Prostate gland (tissue), 2 donors: ENCODE measurements at regions not wholly inside any gene's neighbourhood (a gene's known extent, or its start where the extent isn't known, plus 50 kb on each side); places are given as distances from the start of the nearest gene placed in this dataset.
"Not testable (repeated sequence)": the region's sequence is repeated elsewhere in the genome, so short reads cannot be mapped to it uniquely, and the experiment has no call there.

Experiments
- DNase-seq: peaks from one replicate; pipeline ENCODE4 v3.0.0-alpha.2; 2019; ENCODE audit warnings: low spot score
- H3K27ac ChIP-seq, 2 donors: fragments of 200-600 bp; sonication (generic); 2 replicates each; pipeline ENCODE4 v1.5.1; 2017 to 2019
- H3K27me3 ChIP-seq: fragments of 200-600 bp; sonication (generic); replicated peaks from 2 replicates; pipeline ENCODE4 v1.5.1; 2019; ENCODE audit not compliant: insufficient read depth
- H3K36me3 ChIP-seq, 2 donors: fragments of 200-600 bp; sonication (generic); 1 replicate in 1 of 2; 2 replicates in 1 of 2; pipeline versions ENCODE4 v1.5.1 to v1.8.1; 2017 to 2019
- H3K4me1 ChIP-seq: fragments of 200-600 bp; sonication (generic); replicated peaks from 2 replicates; pipeline ENCODE4 v1.5.1; 2019
- H3K4me3 ChIP-seq, 2 donors: fragments of 200-600 bp; sonication (generic); 2 replicates each; pipeline ENCODE4 v1.5.1; 2017 to 2019
- H3K9me3 ChIP-seq: fragments of 200-600 bp; sonication (generic); 2 replicates; pipeline ENCODE4 v1.5.1; 2017
- POLR2A ChIP-seq: fragments of 450-650 bp; IDR thresholded peaks from one replicate; pipeline ENCODE4 v1.6.1; 2016; ENCODE audit warnings: antibody characterized with exemption, mild to moderate bottlenecking
- POLR2AphosphoS5 ChIP-seq: sonication (generic); formaldehyde crosslinking; IDR thresholded peaks from one replicate; pipeline ENCODE4 v1.6.1; 2017; ENCODE audit warnings: antibody characterized with exemption
- WGBS: methylation state at CpG from one replicate; pipeline ENCODE4 v1.1.5; 2018; 5-methylcytosine and 5-hydroxymethylcytosine counted together
- intact Hi-C: fragments of 100-400 bp; cut with DNase I; formaldehyde crosslinking; loops from one replicate; pipeline ENCODE4 v1.14.2; 2022
- TF ChIP-seq, protein P1 (sequence below), 4 experiments: fragments of 200-600 bp in 2 of 4; fragments of 450-650 bp in 2 of 4; sonication (generic) in 2 of 4; IDR thresholded peaks; 1 replicate in 3 of 4; 2 replicates in 1 of 4; pipeline ENCODE4 v1.5.1; 2016 to 2019; ENCODE audit warnings: antibody characterized with exemption in 4 of 4, mild to moderate bottlenecking in 2 of 4, moderate library complexity in 2 of 4

GRCh38 chr4:155450676-155451075 is 73.9 kb upstream of the MAP9 start:
- Histone ChIP-seq H3K4me3 (no peak overlapping the region), H3K27me3 (no peaks in the 10 kb centered on the region), H3K27ac (no peak overlapping the region), H3K4me1 (no peaks in the 10 kb centered on the region), H3K9me3 (no peaks in the 10 kb centered on the region), H3K36me3 (no peaks in the 10 kb centered on the region)
- no peak for DNase-seq
- intact Hi-C loops = no loop called here
- TF ChIP-seq, protein P1, sequence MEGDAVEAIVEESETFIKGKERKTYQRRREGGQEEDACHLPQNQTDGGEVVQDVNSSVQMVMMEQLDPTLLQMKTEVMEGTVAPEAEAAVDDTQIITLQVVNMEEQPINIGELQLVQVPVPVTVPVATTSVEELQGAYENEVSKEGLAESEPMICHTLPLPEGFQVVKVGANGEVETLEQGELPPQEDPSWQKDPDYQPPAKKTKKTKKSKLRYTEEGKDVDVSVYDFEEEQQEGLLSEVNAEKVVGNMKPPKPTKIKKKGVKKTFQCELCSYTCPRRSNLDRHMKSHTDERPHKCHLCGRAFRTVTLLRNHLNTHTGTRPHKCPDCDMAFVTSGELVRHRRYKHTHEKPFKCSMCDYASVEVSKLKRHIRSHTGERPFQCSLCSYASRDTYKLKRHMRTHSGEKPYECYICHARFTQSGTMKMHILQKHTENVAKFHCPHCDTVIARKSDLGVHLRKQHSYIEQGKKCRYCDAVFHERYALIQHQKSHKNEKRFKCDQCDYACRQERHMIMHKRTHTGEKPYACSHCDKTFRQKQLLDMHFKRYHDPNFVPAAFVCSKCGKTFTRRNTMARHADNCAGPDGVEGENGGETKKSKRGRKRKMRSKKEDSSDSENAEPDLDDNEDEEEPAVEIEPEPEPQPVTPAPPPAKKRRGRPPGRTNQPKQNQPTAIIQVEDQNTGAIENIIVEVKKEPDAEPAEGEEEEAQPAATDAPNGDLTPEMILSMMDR (IDR thresholded peaks at IDR 0.05) = no peak
- no peak for TF ChIP-seq POLR2AphosphoS5
- TF ChIP-seq POLR2A = no peak
- WGBS = 95% methylated on average over 2 of the region's 2 CpGs

DNA sequence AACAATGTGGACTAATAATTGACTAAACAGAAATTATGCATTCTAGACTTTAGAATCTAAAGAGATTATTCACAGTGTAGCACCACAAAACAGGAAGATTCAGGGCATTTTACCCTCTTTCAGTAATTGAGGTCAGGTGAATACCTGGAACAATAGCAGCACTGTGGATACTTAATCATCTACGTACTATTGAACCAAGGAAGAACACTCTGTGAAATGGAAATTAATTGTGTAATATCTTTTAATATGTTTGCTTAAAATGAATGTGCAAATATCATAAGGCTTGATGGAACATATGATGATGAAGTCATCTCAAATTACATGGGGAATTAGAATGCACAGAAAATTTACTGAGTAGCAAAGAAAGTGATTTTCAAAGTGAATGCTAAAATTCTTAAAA is 68.5 kb upstream of the MAP9 start:
- 67% methylated on average over 1 of the region's 1 CpG for WGBS
- Histone ChIP-seq H3K4me3 (no peak overlapping the region), H3K27me3 (no peaks in the 10 kb centered on the region), H3K9me3 (no peaks in the 10 kb centered on the region), H3K27ac (peak overlapping the region; percentile 41 to 75), H3K36me3 (no peaks in the 10 kb centered on the region), H3K4me1 (no peaks in the 10 kb centered on the region)
- DNase-seq = no peak
- peak; percentile 85 for TF ChIP-seq POLR2AphosphoS5
- no peak for TF ChIP-seq POLR2A
- intact Hi-C loops = loop anchor here (10.0 kb wide), 2 partner anchors 79 to 249 kb away; no protein-coding TSS in a partner anchor

DNA sequence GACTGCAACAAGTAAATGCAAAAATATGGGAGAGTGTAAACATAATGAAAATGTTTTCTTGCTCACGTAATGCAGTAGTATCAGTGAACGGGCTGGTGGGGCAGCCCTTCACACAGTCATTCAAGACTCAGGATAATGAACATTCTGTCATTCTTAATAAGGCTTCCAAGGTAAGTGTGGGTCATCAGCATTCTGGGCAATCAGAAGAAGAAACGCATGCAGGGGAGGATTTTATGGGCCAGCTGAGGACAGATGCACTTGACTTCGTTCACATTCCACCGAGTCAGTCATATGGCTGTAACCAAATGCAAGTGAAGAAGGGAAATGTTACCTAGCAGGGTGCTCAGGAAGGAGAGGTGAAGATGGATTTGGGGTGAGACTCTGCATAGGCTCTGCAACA is 68.0 kb upstream of the MAP9 start:
- no peaks in the 10 kb centered on the region for H3K36me3 ChIP-seq
- H3K4me1 ChIP-seq = no peaks in the 10 kb centered on the region
- H3K9me3 ChIP-seq = no peaks in the 10 kb centered on the region
- no peak for DNase-seq
- H3K27ac ChIP-seq = peak overlapping the region; percentile 41 to 75
- no peak overlapping the region for H3K4me3 ChIP-seq
- TF ChIP-seq, protein P1 (IDR thresholded peaks at IDR 0.05) = no peak
- TF ChIP-seq POLR2AphosphoS5 (no peak), POLR2A (no peak)
- H3K27me3 ChIP-seq = no peaks in the 10 kb centered on the region
- intact Hi-C loops = loop anchor here (5.0 to 10.0 kb wide), 5 partner anchors 80 to 508 kb away; partner anchors contain the start of genes CTSO and GUCY1A1
- 76% methylated on average over 5 of the region's 5 CpGs for WGBS

DNA sequence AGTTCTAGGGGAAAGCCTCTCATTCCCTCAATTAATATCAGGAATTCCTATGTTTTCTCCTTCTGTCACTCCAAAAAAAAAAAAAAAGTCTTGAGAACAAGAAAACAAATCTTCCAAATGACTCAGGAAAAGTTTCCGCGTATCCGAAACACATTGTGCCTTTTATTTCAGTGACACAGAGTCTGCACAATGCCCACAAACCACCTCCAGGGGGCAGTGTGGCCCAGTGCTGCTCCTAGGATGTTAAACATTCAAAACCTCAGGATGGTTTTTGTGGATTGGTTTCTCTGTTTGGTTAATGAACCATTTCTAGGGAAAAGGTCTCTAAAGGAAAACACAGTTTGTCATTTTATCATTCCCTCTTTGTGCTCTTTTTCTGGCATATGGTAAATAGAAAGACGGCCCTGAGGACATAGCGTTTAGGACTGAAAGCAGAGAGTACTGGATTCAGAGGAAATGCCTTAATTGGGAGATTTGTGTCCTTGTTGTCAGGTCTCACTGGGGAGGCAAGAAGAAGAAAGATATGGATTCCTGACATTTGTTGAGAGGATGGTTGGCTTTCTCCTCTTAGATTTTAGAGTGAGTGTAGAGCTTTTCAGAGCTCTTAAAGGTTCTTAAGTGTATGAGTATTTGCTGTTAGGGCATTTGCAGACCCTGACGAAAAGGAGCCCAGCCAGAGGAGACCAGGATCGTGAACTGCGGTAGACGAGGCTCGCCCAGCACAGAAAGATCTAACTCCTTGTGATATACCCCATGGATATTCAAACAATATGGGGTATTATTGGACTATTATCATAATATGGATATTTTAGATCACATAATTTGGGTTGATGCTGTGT is 65.7 kb upstream of the MAP9 start:
- no peaks in the 10 kb centered on the region for H3K9me3 ChIP-seq
- no peaks in the 10 kb centered on the region for H3K36me3 ChIP-seq
- H3K4me1 ChIP-seq = no peaks in the 10 kb centered on the region
- 51% methylated on average over 10 of the region's 10 CpGs for WGBS
- no peaks in the 10 kb centered on the region for H3K27me3 ChIP-seq
- peak; percentile 81 for DNase-seq
- H3K27ac ChIP-seq = peak overlapping the region; percentile 9 to 43
- TF ChIP-seq POLR2A (no peak), POLR2AphosphoS5 (peak; percentile 80)
- TF ChIP-seq, protein P1 (IDR thresholded peaks at IDR 0.05) = peak; percentile 83 to 96 (median 92)
- no peak overlapping the region for H3K4me3 ChIP-seq
- intact Hi-C loops = loop anchor here (5.0 to 10.0 kb wide), 5 partner anchors 82 to 510 kb away; partner anchors contain the start of genes CTSO and GUCY1A1

- 82% methylated on average over 1 of the region's 1 CpG for WGBS
- intact Hi-C loops = loop anchor here (5.0 to 10.0 kb wide), 5 partner anchors 83 to 511 kb away; partner anchors contain the start of genes CTSO and GUCY1A1
- Histone ChIP-seq H3K36me3 (no peaks in the 10 kb centered on the region), H3K27me3 (no peaks in the 10 kb centered on the region), H3K4me1 (no peaks in the 10 kb centered on the region), H3K27ac (no peak overlapping the region), H3K4me3 (no peak overlapping the region), H3K9me3 (no peaks in the 10 kb centered on the region)
- DNase-seq = no peak
- TF ChIP-seq, protein P1 (IDR thresholded peaks at IDR 0.05) = no peak
- no peak for TF ChIP-seq POLR2AphosphoS5
- no peak for TF ChIP-seq POLR2A
Observed at GRCh38 chr4:155441475-155441874, 64.7 kb upstream of the MAP9 start.

GRCh38 chr4:155439760-155440159 is 63.0 kb upstream of the MAP9 start:
- not testable (repeated sequence) for H3K4me3 ChIP-seq, DNase-seq, H3K27me3 ChIP-seq, H3K36me3 ChIP-seq, H3K27ac ChIP-seq, H3K4me1 ChIP-seq, H3K9me3 ChIP-seq
- WGBS = 100% methylated on average over 6 of the region's 6 CpGs
- intact Hi-C loops = loop anchor here (5.0 to 10.0 kb wide), 5 partner anchors 85 to 513 kb away; partner anchors contain the start of genes CTSO and GUCY1A1
